ENCODE measurements at regions not wholly inside any gene's neighbourhood (a gene's known extent, or its start where the extent isn't known, plus 50 kb on each side); places are given as distances from the start of the nearest gene placed in this dataset.

GRCh38 chr15:53296603-53297002 is 462.9 kb downstream of the WDR72 start (continued):
- TF ChIP-seq REST (IDR thresholded peaks at IDR 0.05; ENCODE audit: borderline replicate concordance) (no peak), REST (CRISPR knock-in tag; IDR thresholded peaks at IDR 0.05; ENCODE audit: low read depth) (no peak), ZNF639 (CRISPR knock-in tag; conservative IDR thresholded peaks at IDR 0.05 in 1 of 2, IDR thresholded peaks at IDR 0.05 in 1 of 2) (no peak), RFX1 (IDR thresholded peaks at IDR 0.05) (no peak), SMAD3 (CRISPR knock-in tag; conservative IDR thresholded peaks at IDR 0.05) (no peak), SP1 (CRISPR knock-in tag; IDR thresholded peaks at IDR 0.05) (no peak), HDAC3 (IDR thresholded peaks at IDR 0.05; ENCODE audit: borderline replicate concordance, partially characterized antibody) (no peak), TCF7 (IDR thresholded peaks at IDR 0.05; ENCODE audit: borderline replicate concordance) (no peak), ZNF766 (CRISPR knock-in tag; conservative IDR thresholded peaks at IDR 0.05) (no peak), ZNF75A (CRISPR knock-in tag; IDR thresholded peaks at IDR 0.05) (no peak)
